ENCODE measurements at regions not wholly inside any gene's neighbourhood (a gene's known extent, or its start where the extent isn't known, plus 50 kb on each side); places are given as distances from the start of the nearest gene placed in this dataset.

GRCh38 chr12:98439471-98439951, 75.9 kb upstream of the TMPO start:
- TF ChIP-seq, protein P1, sequence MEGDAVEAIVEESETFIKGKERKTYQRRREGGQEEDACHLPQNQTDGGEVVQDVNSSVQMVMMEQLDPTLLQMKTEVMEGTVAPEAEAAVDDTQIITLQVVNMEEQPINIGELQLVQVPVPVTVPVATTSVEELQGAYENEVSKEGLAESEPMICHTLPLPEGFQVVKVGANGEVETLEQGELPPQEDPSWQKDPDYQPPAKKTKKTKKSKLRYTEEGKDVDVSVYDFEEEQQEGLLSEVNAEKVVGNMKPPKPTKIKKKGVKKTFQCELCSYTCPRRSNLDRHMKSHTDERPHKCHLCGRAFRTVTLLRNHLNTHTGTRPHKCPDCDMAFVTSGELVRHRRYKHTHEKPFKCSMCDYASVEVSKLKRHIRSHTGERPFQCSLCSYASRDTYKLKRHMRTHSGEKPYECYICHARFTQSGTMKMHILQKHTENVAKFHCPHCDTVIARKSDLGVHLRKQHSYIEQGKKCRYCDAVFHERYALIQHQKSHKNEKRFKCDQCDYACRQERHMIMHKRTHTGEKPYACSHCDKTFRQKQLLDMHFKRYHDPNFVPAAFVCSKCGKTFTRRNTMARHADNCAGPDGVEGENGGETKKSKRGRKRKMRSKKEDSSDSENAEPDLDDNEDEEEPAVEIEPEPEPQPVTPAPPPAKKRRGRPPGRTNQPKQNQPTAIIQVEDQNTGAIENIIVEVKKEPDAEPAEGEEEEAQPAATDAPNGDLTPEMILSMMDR (IDR thresholded peaks at IDR 0.05; ENCODE audit: low read length): no peak
- TF ChIP-seq EZH2 (IDR thresholded peaks at IDR 0.05; ENCODE audit: borderline replicate concordance, low read length): no peak
